ENCODE measurements at regions not wholly inside any gene's neighbourhood (a gene's known extent, or its start where the extent isn't known, plus 50 kb on each side); places are given as distances from the start of the nearest gene placed in this dataset.

- TF ChIP-seq CTCF (IDR thresholded peaks at IDR 0.05) (no peak), POLR2A (IDR thresholded peaks at IDR 0.05) (no peak)
Observed at GRCh38 chr11:91470656-91471055, 754.0 kb upstream of the FAT3 start.
